GM23338 (cell line): ENCODE measurements at regions not wholly inside any gene's neighbourhood (a gene's known extent, or its start where the extent isn't known, plus 50 kb on each side); places are given as distances from the start of the nearest gene placed in this dataset.

Experiments used
- ATAC-seq: fragments of 200-7000 bp; cut with Tn5 transposase; 3 replicates; pipeline ENCODE4 v1.9.1; 2020
- DNase-seq: peaks from one replicate; pipeline ENCODE4 v3.0.0-alpha.2; 2015; ENCODE audit warnings: low spot score
- H2AFZ ChIP-seq: fragments of 200-600 bp; sonication (generic); 2 replicates; pipeline ENCODE4 v1.8.0; 2016; ENCODE audit warnings: antibody characterized with exemption, mild to moderate bottlenecking, moderate library complexity
- H3F3A ChIP-seq: fragments of 200-600 bp; sonication (generic); replicated peaks from 2 replicates; pipeline ENCODE4 v1.8.0; 2017; ENCODE audit warnings: antibody characterized with exemption, mixed run types, low read depth
- H3K27ac ChIP-seq: fragments of 200-600 bp; sonication (generic); 2 replicates; pipeline ENCODE4 v1.6.1; 2016; ENCODE audit warnings: low read depth
- H3K27me3 ChIP-seq: fragments of 200-600 bp; sonication (generic); 2 replicates; pipeline ENCODE4 v1.8.0; 2016; ENCODE audit warnings: mild to moderate bottlenecking, mixed run types, moderate library complexity; ENCODE audit not compliant: insufficient read depth
- H3K36me3 ChIP-seq: fragments of 200-600 bp; sonication (generic); 2 replicates; pipeline ENCODE4 v1.8.0; 2016; ENCODE audit warnings: mild to moderate bottlenecking; ENCODE audit not compliant: insufficient read depth
- H3K4me1 ChIP-seq: fragments of 200-600 bp; sonication (generic); 2 replicates; pipeline ENCODE4 v1.8.0; 2016; ENCODE audit warnings: mild to moderate bottlenecking, moderate library complexity; ENCODE audit not compliant: insufficient read depth
- H3K4me2 ChIP-seq: fragments of 200-600 bp; sonication (generic); 2 replicates; pipeline ENCODE4 v1.7.1; 2017; ENCODE audit warnings: mixed run types
- H3K4me3 ChIP-seq: fragments of 200-600 bp; sonication (generic); 2 replicates; pipeline ENCODE4 v1.6.1; 2016; ENCODE audit warnings: mixed run types
- H3K79me2 ChIP-seq: fragments of 200-600 bp; sonication (generic); replicated peaks from 2 replicates; pipeline ENCODE4 v1.8.0; 2017; ENCODE audit warnings: mild to moderate bottlenecking; ENCODE audit not compliant: insufficient read depth
- H3K9me2 ChIP-seq: fragments of 200-600 bp; sonication (generic); 2 replicates; pipeline ENCODE4 v1.8.0; 2017; ENCODE audit not compliant: insufficient read depth
- H4K20me1 ChIP-seq: fragments of 200-600 bp; sonication (generic); replicated peaks from 2 replicates; pipeline ENCODE4 v1.8.0; 2017; ENCODE audit warnings: mild to moderate bottlenecking; ENCODE audit not compliant: insufficient read depth
- H3K27ac Mint-ChIP-seq: 2 replicates; pipeline ENCODE4 v1.8.0; 2020; ENCODE audit warnings: inconsistent platforms, mild to moderate bottlenecking, moderate library complexity, mixed read lengths
- H3K27me3 Mint-ChIP-seq: 3 replicates; pipeline ENCODE4 v1.8.0; 2022; ENCODE audit warnings: low read depth, mild to moderate bottlenecking, moderate library complexity, mixed read lengths, inconsistent platforms; ENCODE audit not compliant: insufficient read depth, poor library complexity
- H3K36me3 Mint-ChIP-seq: 3 replicates; pipeline ENCODE4 v1.8.0; 2021; ENCODE audit warnings: low read depth, mild to moderate bottlenecking, inconsistent platforms, moderate library complexity, mixed read lengths
- H3K4me1 Mint-ChIP-seq: 3 replicates; pipeline ENCODE4 v1.8.0; 2020; ENCODE audit warnings: mild to moderate bottlenecking, inconsistent platforms, mixed read lengths
- H3K4me3 Mint-ChIP-seq: 3 replicates; pipeline ENCODE4 v1.8.0; 2021; ENCODE audit warnings: moderate library complexity, mild to moderate bottlenecking, inconsistent platforms, mixed read lengths
- H3K9me3 Mint-ChIP-seq: 3 replicates; pipeline ENCODE4 v1.8.0; 2020; ENCODE audit warnings: moderate library complexity, mild to moderate bottlenecking, inconsistent platforms, mixed read lengths
- CREB1 ChIP-seq: fragments of 250-450 bp; sonication (Bioruptor Pico); IDR thresholded peaks from 2 replicates; pipeline ENCODE4 v1.5.0; 2020; ENCODE audit warnings: low read depth, mild to moderate bottlenecking, moderate library complexity
- EZH2 ChIP-seq: fragments of 200-600 bp; sonication (generic); IDR thresholded peaks from one replicate; pipeline ENCODE4 v1.8.0; 2017; ENCODE audit warnings: antibody characterized with exemption, mild to moderate bottlenecking, low read depth; ENCODE audit not compliant: unreplicated experiment
- EZH2phosphoT487 ChIP-seq: fragments of 200-600 bp; sonication (generic); IDR thresholded peaks from one replicate; pipeline ENCODE4 v1.8.1; 2018; ENCODE audit warnings: antibody characterized with exemption; ENCODE audit not compliant: unreplicated experiment
- JUNB ChIP-seq: IDR thresholded peaks from one replicate; pipeline ENCODE4 v1.6.1; 2016; ENCODE audit warnings: antibody characterized with exemption; ENCODE audit not compliant: unreplicated experiment
- NANOG ChIP-seq: IDR thresholded peaks from 2 replicates; pipeline ENCODE4 v1.6.1; 2016; ENCODE audit warnings: antibody characterized with exemption, borderline replicate concordance
- POLR2AphosphoS5 ChIP-seq: IDR thresholded peaks from 2 replicates; pipeline ENCODE4 v1.6.1; 2016; ENCODE audit warnings: antibody characterized with exemption, low read depth
- REST ChIP-seq: IDR thresholded peaks from one replicate; pipeline ENCODE4 v1.6.1; 2018; ENCODE audit warnings: antibody characterized with exemption; ENCODE audit not compliant: unreplicated experiment
- STAT1 ChIP-seq: IDR thresholded peaks from one replicate; pipeline ENCODE4 v1.6.1; 2016; ENCODE audit warnings: antibody characterized with exemption; ENCODE audit not compliant: unreplicated experiment
- ZNF114 ChIP-seq: fragments of 250-450 bp; sonication (Bioruptor Pico); IDR thresholded peaks from 2 replicates; pipeline ENCODE4 v1.5.0; 2020; ENCODE audit warnings: mild to moderate bottlenecking, moderate library complexity
- ZNF331 ChIP-seq: fragments of 250-450 bp; sonication (Bioruptor Pico); IDR thresholded peaks from 2 replicates; pipeline ENCODE4 v1.5.0; 2020; ENCODE audit warnings: low read depth, mild to moderate bottlenecking, moderate library complexity
- TF ChIP-seq, protein P1 (sequence below), 2 experiments: fragments of 200-600 bp in 1 of 2; sonication (generic) in 1 of 2; conservative IDR thresholded peaks; 2 replicates each; pipeline versions ENCODE4 v1.5.1 to v1.6.1; 2016 to 2017; ENCODE audit warnings: antibody characterized with exemption in 2 of 2, low read depth in 2 of 2, mild to moderate bottlenecking in 2 of 2, moderate library complexity in 1 of 2
- TF ChIP-seq, protein P2 (sequence below): fragments of 250-450 bp; sonication (Bioruptor Pico); IDR thresholded peaks from 2 replicates; pipeline ENCODE4 v1.5.0; 2020; ENCODE audit warnings: mild to moderate bottlenecking, moderate library complexity
- TF ChIP-seq, protein P3 (sequence below): IDR thresholded peaks from 2 replicates; pipeline ENCODE4 v1.6.1; 2016; ENCODE audit warnings: antibody characterized with exemption

- H3K9me2 ChIP-seq = peaks cover 5% of the 10 kb centered on the region; the same call in 1 of the 2 replicates
- no peaks in the 10 kb centered on the region for H3K27me3 ChIP-seq
- H3K4me3 Mint-ChIP-seq = no peak overlapping the region
- H3K9me3 Mint-ChIP-seq = peaks cover 8% of the 10 kb centered on the region
- peaks cover 2% of the 10 kb centered on the region for H3K27me3 Mint-ChIP-seq
- DNase-seq (no peak), ATAC-seq (no peak)
- H3K27ac ChIP-seq = no peak overlapping the region
- no peak for TF ChIP-seq EZH2phosphoT487
- TF ChIP-seq EZH2 = no peak
- TF ChIP-seq JUNB = no peak
- TF ChIP-seq, protein P1, sequence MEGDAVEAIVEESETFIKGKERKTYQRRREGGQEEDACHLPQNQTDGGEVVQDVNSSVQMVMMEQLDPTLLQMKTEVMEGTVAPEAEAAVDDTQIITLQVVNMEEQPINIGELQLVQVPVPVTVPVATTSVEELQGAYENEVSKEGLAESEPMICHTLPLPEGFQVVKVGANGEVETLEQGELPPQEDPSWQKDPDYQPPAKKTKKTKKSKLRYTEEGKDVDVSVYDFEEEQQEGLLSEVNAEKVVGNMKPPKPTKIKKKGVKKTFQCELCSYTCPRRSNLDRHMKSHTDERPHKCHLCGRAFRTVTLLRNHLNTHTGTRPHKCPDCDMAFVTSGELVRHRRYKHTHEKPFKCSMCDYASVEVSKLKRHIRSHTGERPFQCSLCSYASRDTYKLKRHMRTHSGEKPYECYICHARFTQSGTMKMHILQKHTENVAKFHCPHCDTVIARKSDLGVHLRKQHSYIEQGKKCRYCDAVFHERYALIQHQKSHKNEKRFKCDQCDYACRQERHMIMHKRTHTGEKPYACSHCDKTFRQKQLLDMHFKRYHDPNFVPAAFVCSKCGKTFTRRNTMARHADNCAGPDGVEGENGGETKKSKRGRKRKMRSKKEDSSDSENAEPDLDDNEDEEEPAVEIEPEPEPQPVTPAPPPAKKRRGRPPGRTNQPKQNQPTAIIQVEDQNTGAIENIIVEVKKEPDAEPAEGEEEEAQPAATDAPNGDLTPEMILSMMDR (conservative IDR thresholded peaks at IDR 0.05; ENCODE audit: low read depth in 2 of 2) = no peak
- TF ChIP-seq STAT1 = no peak
- TF ChIP-seq CREB1 = no peak
- TF ChIP-seq ZNF331 = no peak
- no peak for TF ChIP-seq POLR2AphosphoS5
- no peak for TF ChIP-seq ZNF114 (CRISPR knock-in tag)
- TF ChIP-seq, protein P2, sequence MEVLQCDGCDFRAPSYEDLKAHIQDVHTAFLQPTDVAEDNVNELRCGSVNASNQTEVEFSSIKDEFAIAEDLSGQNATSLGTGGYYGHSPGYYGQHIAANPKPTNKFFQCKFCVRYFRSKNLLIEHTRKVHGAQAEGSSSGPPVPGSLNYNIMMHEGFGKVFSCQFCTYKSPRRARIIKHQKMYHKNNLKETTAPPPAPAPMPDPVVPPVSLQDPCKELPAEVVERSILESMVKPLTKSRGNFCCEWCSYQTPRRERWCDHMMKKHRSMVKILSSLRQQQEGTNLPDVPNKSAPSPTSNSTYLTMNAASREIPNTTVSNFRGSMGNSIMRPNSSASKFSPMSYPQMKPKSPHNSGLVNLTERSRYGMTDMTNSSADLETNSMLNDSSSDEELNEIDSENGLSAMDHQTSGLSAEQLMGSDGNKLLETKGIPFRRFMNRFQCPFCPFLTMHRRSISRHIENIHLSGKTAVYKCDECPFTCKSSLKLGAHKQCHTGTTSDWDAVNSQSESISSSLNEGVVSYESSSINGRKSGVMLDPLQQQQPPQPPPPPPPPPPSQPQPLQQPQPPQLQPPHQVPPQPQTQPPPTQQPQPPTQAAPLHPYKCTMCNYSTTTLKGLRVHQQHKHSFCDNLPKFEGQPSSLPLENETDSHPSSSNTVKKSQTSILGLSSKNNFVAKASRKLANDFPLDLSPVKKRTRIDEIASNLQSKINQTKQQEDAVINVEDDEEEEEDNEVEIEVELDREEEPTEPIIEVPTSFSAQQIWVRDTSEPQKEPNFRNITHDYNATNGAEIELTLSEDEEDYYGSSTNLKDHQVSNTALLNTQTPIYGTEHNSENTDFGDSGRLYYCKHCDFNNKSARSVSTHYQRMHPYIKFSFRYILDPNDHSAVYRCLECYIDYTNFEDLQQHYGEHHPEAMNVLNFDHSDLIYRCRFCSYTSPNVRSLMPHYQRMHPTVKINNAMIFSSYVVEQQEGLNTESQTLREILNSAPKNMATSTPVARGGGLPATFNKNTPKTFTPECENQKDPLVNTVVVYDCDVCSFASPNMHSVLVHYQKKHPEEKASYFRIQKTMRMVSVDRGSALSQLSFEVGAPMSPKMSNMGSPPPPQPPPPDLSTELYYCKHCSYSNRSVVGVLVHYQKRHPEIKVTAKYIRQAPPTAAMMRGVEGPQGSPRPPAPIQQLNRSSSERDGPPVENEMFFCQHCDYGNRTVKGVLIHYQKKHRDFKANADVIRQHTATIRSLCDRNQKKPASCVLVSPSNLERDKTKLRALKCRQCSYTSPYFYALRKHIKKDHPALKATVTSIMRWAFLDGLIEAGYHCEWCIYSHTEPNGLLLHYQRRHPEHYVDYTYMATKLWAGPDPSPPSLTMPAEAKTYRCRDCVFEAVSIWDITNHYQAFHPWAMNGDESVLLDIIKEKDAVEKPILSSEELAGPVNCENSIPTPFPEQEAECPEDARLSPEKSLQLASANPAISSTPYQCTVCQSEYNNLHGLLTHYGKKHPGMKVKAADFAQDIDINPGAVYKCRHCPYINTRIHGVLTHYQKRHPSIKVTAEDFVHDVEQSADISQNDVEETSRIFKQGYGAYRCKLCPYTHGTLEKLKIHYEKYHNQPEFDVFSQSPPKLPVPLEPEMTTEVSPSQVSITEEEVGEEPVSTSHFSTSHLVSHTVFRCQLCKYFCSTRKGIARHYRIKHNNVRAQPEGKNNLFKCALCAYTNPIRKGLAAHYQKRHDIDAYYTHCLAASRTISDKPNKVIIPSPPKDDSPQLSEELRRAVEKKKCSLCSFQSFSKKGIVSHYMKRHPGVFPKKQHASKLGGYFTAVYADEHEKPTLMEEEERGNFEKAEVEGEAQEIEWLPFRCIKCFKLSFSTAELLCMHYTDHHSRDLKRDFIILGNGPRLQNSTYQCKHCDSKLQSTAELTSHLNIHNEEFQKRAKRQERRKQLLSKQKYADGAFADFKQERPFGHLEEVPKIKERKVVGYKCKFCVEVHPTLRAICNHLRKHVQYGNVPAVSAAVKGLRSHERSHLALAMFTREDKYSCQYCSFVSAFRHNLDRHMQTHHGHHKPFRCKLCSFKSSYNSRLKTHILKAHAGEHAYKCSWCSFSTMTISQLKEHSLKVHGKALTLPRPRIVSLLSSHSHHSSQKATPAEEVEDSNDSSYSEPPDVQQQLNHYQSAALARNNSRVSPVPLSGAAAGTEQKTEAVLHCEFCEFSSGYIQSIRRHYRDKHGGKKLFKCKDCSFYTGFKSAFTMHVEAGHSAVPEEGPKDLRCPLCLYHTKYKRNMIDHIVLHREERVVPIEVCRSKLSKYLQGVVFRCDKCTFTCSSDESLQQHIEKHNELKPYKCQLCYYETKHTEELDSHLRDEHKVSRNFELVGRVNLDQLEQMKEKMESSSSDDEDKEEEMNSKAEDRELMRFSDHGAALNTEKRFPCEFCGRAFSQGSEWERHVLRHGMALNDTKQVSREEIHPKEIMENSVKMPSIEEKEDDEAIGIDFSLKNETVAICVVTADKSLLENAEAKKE (CRISPR knock-in tag) = no peak
- TF ChIP-seq NANOG = no peak
- TF ChIP-seq REST = no peak
- TF ChIP-seq, protein P3, sequence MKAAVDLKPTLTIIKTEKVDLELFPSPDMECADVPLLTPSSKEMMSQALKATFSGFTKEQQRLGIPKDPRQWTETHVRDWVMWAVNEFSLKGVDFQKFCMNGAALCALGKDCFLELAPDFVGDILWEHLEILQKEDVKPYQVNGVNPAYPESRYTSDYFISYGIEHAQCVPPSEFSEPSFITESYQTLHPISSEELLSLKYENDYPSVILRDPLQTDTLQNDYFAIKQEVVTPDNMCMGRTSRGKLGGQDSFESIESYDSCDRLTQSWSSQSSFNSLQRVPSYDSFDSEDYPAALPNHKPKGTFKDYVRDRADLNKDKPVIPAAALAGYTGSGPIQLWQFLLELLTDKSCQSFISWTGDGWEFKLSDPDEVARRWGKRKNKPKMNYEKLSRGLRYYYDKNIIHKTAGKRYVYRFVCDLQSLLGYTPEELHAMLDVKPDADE = no peak
- H4K20me1 ChIP-seq = no peaks in the 10 kb centered on the region
- peaks cover 7% of the 10 kb centered on the region; the same call in 2 of the 3 replicates for H3K4me1 Mint-ChIP-seq
- no peak overlapping the region for H3K4me3 ChIP-seq
- no peak overlapping the region for H2AFZ ChIP-seq
- H3F3A ChIP-seq = no peaks in the 10 kb centered on the region
- no peaks in the 10 kb centered on the region for H3K36me3 Mint-ChIP-seq
- H3K4me2 ChIP-seq = no peak overlapping the region
- H3K36me3 ChIP-seq = no peaks in the 10 kb centered on the region
- no peaks in the 10 kb centered on the region for H3K79me2 ChIP-seq
- H3K27ac Mint-ChIP-seq = no peak overlapping the region
- no peaks in the 10 kb centered on the region for H3K4me1 ChIP-seq
Observed at GRCh38 chr9:82353631-82354278, 365.2 kb downstream of the SPATA31D1 start.
